CD4-positive, alpha-beta T cell treated with Interferon gamma for 1 hour (primary cell): ENCODE measurements at regions not wholly inside any gene's neighbourhood (a gene's known extent, or its start where the extent isn't known, plus 50 kb on each side); places are given as distances from the start of the nearest gene placed in this dataset.

Source experiments
- DNase-seq: peaks from one replicate; pipeline ENCODE4 v3.0.0-alpha.2; 2020

DNA sequence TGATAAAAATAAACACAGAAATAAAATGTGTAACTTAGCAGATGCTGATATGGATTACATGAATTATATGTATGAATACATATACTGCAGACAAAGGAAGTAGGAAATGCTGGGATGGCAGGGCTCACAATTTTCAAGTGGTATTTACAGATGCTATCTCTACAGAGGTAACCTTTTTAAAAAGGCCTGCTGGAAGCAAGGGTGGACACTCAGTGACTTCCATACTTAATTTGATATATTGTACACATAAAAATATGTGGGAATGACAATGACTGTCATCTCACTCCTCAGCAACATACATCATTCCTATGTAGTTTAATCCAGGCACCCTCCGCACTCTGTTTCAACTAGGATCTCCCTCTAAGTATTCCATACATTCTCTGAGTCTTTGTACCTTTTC lies 452.9 kb downstream of the DTHD1 start:
- DNase-seq, result no peak

DNA sequence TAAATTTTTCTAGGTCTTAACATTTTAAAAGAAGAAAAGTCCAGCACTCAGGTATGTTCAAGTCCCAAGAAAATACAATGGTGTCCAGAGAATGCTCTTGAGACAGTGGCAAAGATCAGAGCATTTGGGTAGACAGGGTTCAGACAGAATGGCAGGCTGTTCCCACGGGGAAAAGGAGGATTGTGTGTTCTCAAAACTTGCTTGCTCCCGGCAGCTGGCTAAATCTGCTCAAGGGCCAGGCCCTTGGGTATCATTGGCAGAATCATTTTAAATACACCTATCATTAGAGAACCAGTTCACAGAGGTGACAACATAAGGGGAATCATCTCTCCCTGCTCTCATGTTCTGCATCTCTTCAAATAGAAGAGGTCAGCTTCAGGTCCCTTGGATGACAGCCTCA lies 456.3 kb downstream of the DTHD1 start:
- no peak for DNase-seq

DNA sequence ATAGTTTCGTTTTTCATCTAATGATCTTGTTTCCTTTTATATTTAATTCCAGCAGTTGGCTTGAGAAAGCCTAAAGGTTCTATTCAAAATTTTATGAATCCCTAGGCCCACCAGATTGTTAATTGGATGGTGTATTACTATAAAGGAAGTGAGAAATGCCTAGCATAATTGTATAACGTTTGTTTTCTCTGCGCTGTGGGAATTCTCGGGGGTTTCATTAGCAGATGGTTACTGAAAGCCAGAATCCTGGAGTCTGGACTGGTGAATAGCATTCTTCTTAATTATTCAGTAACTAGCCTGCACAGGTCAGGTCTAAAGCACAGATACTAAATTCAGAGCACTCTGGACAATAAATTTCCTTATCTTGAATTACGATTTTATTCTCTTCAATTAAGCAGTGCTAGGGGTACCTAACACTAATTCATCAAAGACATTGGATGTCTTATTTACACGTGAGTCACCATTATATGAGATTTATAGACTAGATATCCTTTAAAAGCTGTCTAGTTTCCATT lies 459.4 kb downstream of the DTHD1 start:
- no peak for DNase-seq

DNA sequence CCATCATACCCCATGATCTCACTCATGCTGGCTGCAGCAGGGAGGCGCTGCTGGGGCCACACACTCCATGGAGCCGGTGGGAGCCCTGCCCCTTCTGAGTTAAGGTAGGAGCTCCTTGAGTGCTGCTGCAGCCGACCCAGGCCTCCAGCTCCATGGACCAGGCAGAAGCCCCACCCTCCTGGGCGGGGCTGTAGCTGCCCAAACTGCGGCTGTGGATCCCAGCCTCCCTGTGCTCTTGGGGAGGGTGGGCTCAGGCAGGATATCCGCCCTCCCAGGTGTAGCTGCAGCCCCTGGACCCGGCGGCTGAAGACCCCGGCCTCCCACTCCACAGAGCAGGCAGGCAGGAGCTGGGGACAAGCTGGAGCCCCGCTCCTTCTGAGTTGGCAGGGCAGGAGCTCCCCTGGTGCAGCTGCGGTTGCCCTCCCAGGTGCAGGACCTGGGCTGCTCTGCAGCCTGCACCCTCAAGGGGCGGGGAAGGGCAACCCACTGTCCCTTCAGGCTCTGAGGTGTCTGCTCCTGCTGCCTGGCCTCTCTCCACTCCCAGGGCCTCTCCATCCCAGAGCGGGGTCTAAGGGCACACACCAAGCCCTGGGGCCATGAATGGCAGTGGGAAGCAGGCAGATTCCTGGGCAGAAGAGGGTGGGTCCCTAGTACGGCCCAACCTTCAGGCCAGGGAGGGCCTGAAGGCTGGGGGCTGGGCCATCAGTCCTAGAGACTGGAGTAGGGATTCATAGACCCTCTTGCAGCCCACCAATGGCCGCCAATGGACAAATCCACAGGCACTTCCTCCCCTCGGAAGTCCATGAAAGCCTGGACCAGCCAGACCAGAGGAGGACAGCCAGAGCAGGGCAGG lies 466.1 kb downstream of the DTHD1 start:
- no peak for DNase-seq

- no peak for DNase-seq
These were observed 471.6 kb downstream of the DTHD1 start for GRCh38 chr4:36753048-36753447.

- no peak for DNase-seq
These were observed 476.3 kb downstream of the DTHD1 start for GRCh38 chr4:36757580-36758311.

DNA sequence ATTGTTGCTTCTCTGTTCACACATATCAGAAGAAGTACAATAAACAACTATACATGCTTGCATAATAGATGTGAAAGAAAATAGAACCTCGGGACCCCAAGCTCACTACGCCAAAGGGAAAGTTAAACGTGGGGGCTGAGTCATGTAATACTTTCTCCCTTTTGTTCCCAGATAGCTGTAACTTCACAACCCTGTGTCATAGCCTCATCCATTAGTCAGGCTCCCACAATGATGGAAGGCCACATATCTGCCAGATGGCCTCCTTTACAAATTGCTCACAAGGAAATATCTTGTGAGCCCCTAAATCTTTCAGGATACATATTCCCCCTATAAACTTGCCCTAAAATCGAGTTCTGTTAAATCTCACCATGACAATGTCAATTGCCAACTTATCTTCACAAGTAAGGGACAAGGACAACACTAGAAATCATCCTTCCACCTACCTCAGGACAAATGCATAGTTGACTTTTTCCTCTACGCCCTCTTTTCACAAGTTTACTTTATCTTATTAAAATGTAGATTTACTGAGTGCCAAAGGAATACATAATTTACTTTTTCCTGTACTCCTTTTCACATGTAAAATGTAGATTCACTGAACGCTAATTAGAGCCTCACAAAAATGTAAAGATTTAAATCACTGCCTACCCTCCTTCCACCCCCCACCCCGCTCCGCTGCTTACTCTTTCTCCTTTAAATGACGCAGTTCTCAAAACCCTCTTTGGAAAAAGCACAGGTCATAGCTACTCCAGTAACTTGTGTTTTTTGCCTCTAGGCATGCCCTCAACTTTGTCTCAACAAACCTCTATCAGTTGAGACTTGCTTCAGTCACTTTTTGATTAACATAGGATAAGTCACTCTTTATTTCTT lies 477.1 kb downstream of the DTHD1 start:
- DNase-seq, result no peak

GRCh38 chr4:36761607-36762006 lies 480.2 kb downstream of the DTHD1 start:
- DNase-seq, result no peak

- DNase-seq, result no peak
These were observed 480.7 kb upstream of the NWD2 start for GRCh38 chr4:36763814-36764213.

GRCh38 chr4:36767596-36767995 lies 476.9 kb upstream of the NWD2 start:
- DNase-seq, result no peak

DNA sequence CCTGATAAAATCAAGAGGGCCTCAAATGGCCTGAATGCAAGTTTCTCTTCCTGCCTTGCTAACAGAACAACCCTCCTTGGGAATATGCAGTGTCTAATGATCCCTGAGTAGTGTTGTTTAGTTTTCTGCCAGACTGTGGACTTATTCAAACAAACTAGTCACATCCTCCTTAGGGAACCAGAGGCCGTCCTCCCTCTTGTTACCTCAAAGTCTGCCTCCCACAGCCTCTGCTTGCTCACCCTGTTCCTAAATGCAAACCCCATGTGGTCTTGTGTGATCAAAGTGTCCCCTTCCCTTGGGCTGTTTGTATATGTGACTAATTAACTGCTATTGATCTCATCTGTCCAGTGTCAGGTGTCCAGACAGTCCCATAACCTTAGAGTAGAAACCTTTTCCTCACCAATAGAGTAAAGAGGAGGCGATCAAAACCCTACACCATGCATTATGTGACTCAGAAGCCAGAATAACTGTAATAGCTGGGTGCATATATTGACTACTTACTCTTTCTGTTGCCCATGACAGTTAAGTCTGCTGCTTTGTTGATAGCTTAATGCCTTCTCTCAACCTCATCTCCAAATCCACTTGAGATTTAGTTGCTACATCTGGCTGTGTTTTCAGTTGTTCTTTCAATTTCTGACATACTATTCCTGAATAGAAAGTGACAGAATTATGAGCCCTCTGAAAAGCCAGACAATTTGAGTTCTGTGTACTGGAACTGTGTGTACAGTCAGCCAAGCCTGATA lies 473.0 kb upstream of the NWD2 start:
- DNase-seq, result no peak

DNA sequence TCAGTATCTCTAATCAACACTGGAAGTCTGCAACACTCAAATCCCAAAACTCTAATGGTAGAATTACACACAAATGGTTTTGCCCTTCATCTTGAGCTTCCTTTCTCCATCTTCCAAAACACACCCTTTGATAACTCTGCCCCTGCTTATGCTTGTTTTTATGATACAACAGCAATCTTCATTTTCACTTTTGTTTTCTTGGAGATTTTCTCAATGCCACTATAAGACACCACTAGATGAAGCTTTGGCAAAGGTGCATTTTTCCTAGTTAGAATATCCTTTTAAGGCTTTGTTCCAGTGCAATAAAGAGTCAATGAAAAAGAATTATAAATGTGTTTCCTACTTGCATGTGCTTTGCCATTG lies 472.4 kb upstream of the NWD2 start:
- DNase-seq, result no peak

DNA sequence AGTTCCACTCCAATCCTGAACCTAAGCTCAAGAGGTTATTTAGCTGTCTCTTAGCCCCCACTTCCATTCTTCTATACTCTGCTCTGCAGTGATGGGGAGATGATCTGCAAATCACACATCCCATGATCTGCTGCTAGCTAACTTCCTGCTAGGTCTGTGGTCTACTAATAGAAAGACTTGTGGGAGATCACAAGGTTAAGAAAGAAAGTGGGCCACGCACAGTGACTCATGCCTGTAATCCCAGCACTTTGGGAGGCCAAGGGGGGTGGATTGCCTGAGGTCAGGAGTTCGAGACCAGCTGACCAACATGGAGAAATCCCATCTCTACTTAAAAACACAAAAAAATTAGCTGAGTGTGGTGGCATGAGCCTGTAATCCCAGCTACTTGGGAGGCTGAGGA lies 471.1 kb upstream of the NWD2 start:
- DNase-seq, result no peak

- DNase-seq, result no peak
These were observed 469.0 kb upstream of the NWD2 start for GRCh38 chr4:36775544-36775943.

- DNase-seq, result no peak
These were observed 464.9 kb upstream of the NWD2 start for GRCh38 chr4:36779601-36780000.

GRCh38 chr4:36785973-36786372 lies 458.6 kb upstream of the NWD2 start:
- DNase-seq, result no peak

DNA sequence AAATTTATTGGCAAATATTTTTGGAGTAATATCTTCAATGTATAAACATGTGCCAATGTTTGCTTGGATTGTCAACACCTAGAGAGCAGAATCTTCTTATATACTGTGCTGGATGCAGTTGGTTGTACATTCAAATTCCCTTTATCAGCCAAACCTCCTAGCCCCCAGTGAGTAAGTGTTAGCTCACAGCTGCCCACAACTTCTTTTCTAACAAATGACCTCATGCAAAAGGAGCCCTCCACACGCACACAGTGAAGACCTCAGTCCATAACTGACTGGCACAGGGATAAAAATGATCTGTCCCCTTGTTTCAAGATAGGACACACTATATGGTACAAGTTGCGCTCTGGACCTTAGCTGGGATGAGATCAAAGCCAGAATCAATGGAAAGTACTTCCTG lies 458.0 kb upstream of the NWD2 start:
- DNase-seq, result no peak

GRCh38 chr4:36794716-36795115 lies 449.8 kb upstream of the NWD2 start:
- DNase-seq, result no peak

DNA sequence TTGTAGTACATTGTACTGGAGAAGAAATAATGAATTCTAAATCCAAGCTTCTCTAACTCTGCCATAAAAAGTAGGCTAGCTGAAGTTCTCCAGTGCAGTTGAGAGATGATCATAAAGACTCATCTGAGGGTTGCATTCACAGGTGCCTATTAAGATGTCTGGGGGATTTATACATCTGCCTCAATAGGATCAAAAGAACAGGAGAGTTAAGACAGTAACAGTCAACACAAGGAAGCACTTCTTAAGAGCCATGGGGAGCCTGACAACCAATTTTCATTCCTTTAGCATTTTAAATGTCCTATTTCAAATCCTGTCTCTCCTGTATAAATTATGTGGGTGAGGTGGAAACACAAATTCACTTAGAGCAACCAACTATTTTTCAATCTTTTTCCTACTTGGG lies 432.4 kb upstream of the NWD2 start:
- no peak for DNase-seq

GRCh38 chr4:36815536-36815935 lies 429.0 kb upstream of the NWD2 start:
- DNase-seq, result no peak

GRCh38 chr4:36823199-36823967 lies 421.2 kb upstream of the NWD2 start:
- no peak for DNase-seq

DNA sequence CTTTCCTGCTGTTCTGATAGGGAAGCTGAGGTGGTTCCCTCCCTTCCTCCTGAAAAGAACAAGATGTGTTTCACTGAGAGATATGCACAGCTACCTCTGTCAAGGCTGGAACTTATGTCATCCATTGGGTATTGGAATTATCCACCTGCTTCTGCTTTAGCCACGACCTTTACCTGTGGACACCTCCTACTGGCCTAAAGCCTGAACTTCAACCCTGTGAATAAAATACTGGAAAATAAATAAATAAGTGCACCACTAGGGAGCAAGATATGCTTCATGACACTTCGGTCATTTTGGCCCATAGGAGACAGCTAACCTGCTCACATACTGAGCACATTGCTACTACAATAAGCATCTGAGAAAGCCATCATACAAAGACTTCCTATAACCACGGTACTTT lies 419.9 kb upstream of the NWD2 start:
- no peak for DNase-seq
